Testis (tissue), 2 donors: ENCODE measurements at regions not wholly inside any gene's neighbourhood (a gene's known extent, or its start where the extent isn't known, plus 50 kb on each side); places are given as distances from the start of the nearest gene placed in this dataset.

Experiments used
- CTCF ChIP-seq, 3 experiments: fragments of 450-650 bp in 2 of 3; fragments of 200-600 bp in 1 of 3; sonication (generic) in 1 of 3; IDR thresholded peaks; one replicate each; pipeline ENCODE4 v1.5.1; 2016 to 2019; ENCODE audit warnings: antibody characterized with exemption in 3 of 3, mild to moderate bottlenecking in 2 of 3, moderate library complexity in 1 of 3
- POLR2A ChIP-seq: fragments of 450-650 bp; IDR thresholded peaks from one replicate; pipeline ENCODE4 v1.6.1; 2017; ENCODE audit warnings: antibody characterized with exemption, mild to moderate bottlenecking, moderate library complexity

DNA sequence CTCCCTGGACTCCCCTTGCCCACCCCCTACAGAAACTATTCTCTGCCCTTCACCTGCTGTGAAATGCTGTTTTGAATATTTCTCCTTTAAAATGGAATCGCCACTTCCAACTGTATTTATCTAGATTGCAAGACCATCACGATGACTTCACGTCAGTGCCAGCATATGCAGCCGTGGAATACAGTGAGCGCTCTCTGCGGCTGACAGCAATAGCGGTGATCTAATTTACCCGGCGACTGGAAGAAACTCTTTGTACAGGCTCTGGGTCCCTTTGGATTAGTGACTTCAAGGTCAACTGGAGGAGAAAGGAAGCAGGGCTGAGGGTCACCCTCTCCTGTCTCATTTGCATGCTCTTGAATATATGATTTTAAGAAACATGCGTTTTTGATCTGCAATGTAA is 192.0 kb downstream of the IRX1 start:
- TF ChIP-seq CTCF (IDR thresholded peaks at IDR 0.05) (no peak), POLR2A (no peak)
